ENCODE measurements at regions not wholly inside any gene's neighbourhood (a gene's known extent, or its start where the extent isn't known, plus 50 kb on each side); places are given as distances from the start of the nearest gene placed in this dataset.

DNA sequence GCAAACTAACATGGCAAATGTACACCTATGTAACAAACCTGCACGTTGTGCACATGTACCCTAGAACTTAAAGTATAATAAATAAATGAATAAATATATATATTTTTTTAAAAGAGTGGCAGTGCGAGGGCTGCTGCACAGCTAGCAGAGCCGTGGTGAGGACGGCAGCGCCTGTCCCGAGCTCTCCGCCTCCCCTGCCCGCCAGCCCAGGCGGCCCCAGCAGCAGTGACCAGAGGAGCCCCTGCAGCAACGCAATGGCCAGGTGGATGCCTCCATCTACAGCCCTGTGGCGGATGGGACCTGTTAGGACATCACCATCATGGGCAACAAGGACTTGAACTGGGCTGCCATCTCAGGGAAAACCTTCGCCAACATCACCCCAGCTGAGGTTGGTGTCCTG is 351.9 kb downstream of the FAM72C start:
- no peak overlapping the region for H3K27ac ChIP-seq (ENCODE audit: low read depth, low read length)
- no peak overlapping the region for H3K4me2 ChIP-seq (ENCODE audit: insufficient read depth, low read length)
- DNase-seq (ENCODE audit: insufficient read length, low spot score, missing footprints), result no peak
- no peak overlapping the region for H3K4me3 ChIP-seq (ENCODE audit: insufficient read depth, low read length)
- no peak overlapping the region for H2AFZ ChIP-seq (ENCODE audit: low read length)
- no peaks in the 10 kb centered on the region for H3K27me3 ChIP-seq (ENCODE audit: insufficient read depth, low read length)
- no peaks in the 10 kb centered on the region for H4K20me1 ChIP-seq (ENCODE audit: insufficient read depth, low read length)
- TF ChIP-seq, protein P1, sequence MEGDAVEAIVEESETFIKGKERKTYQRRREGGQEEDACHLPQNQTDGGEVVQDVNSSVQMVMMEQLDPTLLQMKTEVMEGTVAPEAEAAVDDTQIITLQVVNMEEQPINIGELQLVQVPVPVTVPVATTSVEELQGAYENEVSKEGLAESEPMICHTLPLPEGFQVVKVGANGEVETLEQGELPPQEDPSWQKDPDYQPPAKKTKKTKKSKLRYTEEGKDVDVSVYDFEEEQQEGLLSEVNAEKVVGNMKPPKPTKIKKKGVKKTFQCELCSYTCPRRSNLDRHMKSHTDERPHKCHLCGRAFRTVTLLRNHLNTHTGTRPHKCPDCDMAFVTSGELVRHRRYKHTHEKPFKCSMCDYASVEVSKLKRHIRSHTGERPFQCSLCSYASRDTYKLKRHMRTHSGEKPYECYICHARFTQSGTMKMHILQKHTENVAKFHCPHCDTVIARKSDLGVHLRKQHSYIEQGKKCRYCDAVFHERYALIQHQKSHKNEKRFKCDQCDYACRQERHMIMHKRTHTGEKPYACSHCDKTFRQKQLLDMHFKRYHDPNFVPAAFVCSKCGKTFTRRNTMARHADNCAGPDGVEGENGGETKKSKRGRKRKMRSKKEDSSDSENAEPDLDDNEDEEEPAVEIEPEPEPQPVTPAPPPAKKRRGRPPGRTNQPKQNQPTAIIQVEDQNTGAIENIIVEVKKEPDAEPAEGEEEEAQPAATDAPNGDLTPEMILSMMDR (IDR thresholded peaks at IDR 0.05; ENCODE audit: extremely low read depth, low read depth, low read length), result no peak
- H3K9me3 ChIP-seq (ENCODE audit: low read depth, low read length), result no peaks in the 10 kb centered on the region
- no peaks in the 10 kb centered on the region for H3K36me3 ChIP-seq (ENCODE audit: insufficient read depth, low read length)
- no peaks in the 10 kb centered on the region for H3K4me1 ChIP-seq (ENCODE audit: insufficient read depth, low read length)
- no peaks in the 10 kb centered on the region for H3K79me2 ChIP-seq (ENCODE audit: insufficient read depth, low read length)

DNA sequence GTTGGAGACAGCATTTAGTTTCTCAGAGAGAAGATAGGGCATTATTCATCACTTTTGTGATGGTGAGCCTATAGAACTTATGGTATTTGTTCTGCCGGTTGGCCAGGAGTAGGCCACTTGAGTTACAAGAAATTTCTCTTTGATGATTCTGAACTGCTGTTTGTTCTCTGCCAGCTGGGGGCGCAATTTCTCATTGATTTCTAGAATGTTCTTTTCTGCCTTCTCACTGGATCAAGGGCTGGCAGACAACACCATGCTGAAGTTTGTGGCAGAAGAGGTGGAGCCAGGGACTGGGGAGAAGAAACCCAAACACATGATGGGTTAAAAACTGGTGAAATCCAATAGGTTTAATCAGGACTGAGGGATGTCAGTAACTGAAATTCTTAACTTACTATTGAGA is 360.6 kb downstream of the FAM72C start:
- H3K79me2 ChIP-seq (ENCODE audit: insufficient read depth, low read length), result no peaks in the 10 kb centered on the region
- no peak for DNase-seq (ENCODE audit: insufficient read length, low spot score, missing footprints)
- no peaks in the 10 kb centered on the region for H3K4me1 ChIP-seq (ENCODE audit: insufficient read depth, low read length)
- no peaks in the 10 kb centered on the region for H3K27me3 ChIP-seq (ENCODE audit: insufficient read depth, low read length)
- no peak overlapping the region for H3K4me2 ChIP-seq (ENCODE audit: insufficient read depth, low read length)
- no peak overlapping the region for H2AFZ ChIP-seq (ENCODE audit: low read length)
- no peaks in the 10 kb centered on the region for H3K36me3 ChIP-seq (ENCODE audit: insufficient read depth, low read length)
- H4K20me1 ChIP-seq (ENCODE audit: insufficient read depth, low read length), result no peaks in the 10 kb centered on the region
- TF ChIP-seq, protein P1 (IDR thresholded peaks at IDR 0.05; ENCODE audit: extremely low read depth, low read depth, low read length), result no peak
- no peak overlapping the region for H3K27ac ChIP-seq (ENCODE audit: low read depth, low read length)
- H3K9me3 ChIP-seq (ENCODE audit: low read depth, low read length), result no peaks in the 10 kb centered on the region
- H3K4me3 ChIP-seq (ENCODE audit: insufficient read depth, low read length), result no peak overlapping the region

DNA sequence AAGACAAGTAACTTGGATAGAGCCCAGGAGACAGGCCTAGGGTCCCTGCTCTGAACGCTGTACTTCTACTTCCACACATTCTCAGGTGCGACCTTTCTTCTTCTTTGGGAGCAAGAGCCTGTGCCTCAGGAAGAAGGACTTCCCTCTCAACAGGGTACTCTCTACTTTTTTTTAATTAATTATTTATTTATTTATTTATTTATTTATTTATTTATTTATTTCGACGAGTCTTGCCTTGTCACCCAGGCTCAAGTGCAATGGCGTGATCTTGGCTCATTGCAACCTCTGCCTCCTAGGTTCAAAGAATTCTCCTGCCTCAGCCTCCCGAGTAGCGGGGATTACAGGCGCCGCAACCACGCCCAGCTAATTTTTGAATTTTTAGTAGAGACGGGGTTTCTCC is 361.6 kb downstream of the FAM72C start:
- Histone ChIP-seq H3K27me3 (ENCODE audit: insufficient read depth, low read length) (no peaks in the 10 kb centered on the region), H3K4me1 (ENCODE audit: insufficient read depth, low read length) (no peaks in the 10 kb centered on the region), H4K20me1 (ENCODE audit: insufficient read depth, low read length) (no peaks in the 10 kb centered on the region), H3K4me2 (ENCODE audit: insufficient read depth, low read length) (no peak overlapping the region), H3K4me3 (ENCODE audit: insufficient read depth, low read length) (no peak overlapping the region), H3K27ac (ENCODE audit: low read depth, low read length) (no peak overlapping the region), H3K9me3 (ENCODE audit: low read depth, low read length) (no peaks in the 10 kb centered on the region), H3K36me3 (ENCODE audit: insufficient read depth, low read length) (no peaks in the 10 kb centered on the region), H3K79me2 (ENCODE audit: insufficient read depth, low read length) (no peaks in the 10 kb centered on the region), H2AFZ (ENCODE audit: low read length) (no peak overlapping the region)
- no peak for DNase-seq (ENCODE audit: insufficient read length, low spot score, missing footprints)
- TF ChIP-seq, protein P1 (IDR thresholded peaks at IDR 0.05; ENCODE audit: extremely low read depth, low read depth, low read length), result no peak

GRCh38 chr1:143604887-143605286 is 366.9 kb downstream of the FAM72C start:
- H2AFZ ChIP-seq (ENCODE audit: low read length), result no peak overlapping the region
- H3K9me3 ChIP-seq (ENCODE audit: low read depth, low read length), result no peaks in the 10 kb centered on the region
- H3K4me1 ChIP-seq (ENCODE audit: insufficient read depth, low read length), result no peaks in the 10 kb centered on the region
- no peaks in the 10 kb centered on the region for H3K36me3 ChIP-seq (ENCODE audit: insufficient read depth, low read length)
- TF ChIP-seq, protein P1 (IDR thresholded peaks at IDR 0.05; ENCODE audit: extremely low read depth, low read depth, low read length), result no peak
- H3K4me3 ChIP-seq (ENCODE audit: insufficient read depth, low read length), result no peak overlapping the region
- no peaks in the 10 kb centered on the region for H3K27me3 ChIP-seq (ENCODE audit: insufficient read depth, low read length)
- no peak for DNase-seq (ENCODE audit: insufficient read length, low spot score, missing footprints)
- no peaks in the 10 kb centered on the region for H3K79me2 ChIP-seq (ENCODE audit: insufficient read depth, low read length)
- no peak overlapping the region for H3K4me2 ChIP-seq (ENCODE audit: insufficient read depth, low read length)
- no peaks in the 10 kb centered on the region for H4K20me1 ChIP-seq (ENCODE audit: insufficient read depth, low read length)
- no peak overlapping the region for H3K27ac ChIP-seq (ENCODE audit: low read depth, low read length)

Data from osteoblast (primary cell).